ENCODE measurements at regions not wholly inside any gene's neighbourhood (a gene's known extent, or its start where the extent isn't known, plus 50 kb on each side); places are given as distances from the start of the nearest gene placed in this dataset.

- no peak overlapping the region for H3K27ac ChIP-seq
- no peak overlapping the region for H3K4me3 ChIP-seq
- no peaks in the 10 kb centered on the region for H3K4me1 ChIP-seq
- H3K36me3 ChIP-seq (ENCODE audit: low read depth, missing control alignments), result no peaks in the 10 kb centered on the region
- H3K27me3 ChIP-seq, result no peaks in the 10 kb centered on the region
- intact Hi-C loops (cut with DNase I; ENCODE audit: low total_unique reads), result no loop called here
- no peaks in the 10 kb centered on the region for H3K9me3 ChIP-seq
- no peak for DNase-seq
- TF ChIP-seq POLR2A (IDR thresholded peaks at IDR 0.05) (no peak), CTCF (IDR thresholded peaks at IDR 0.05) (no peak)
These were observed 272.2 kb downstream of the SNX13 start for GRCh38 chr7:17668122-17668521.

GRCh38 chr7:17669204-17669603 is 271.1 kb downstream of the SNX13 start:
- no peaks in the 10 kb centered on the region for H3K27me3 ChIP-seq
- DNase-seq, result no peak
- H3K36me3 ChIP-seq (ENCODE audit: low read depth, missing control alignments), result no peaks in the 10 kb centered on the region
- no peaks in the 10 kb centered on the region for H3K9me3 ChIP-seq
- intact Hi-C loops (cut with DNase I; ENCODE audit: low total_unique reads), result no loop called here
- H3K4me1 ChIP-seq, result no peaks in the 10 kb centered on the region
- WGBS, 2 donors, result 73 to 92% methylated on average over 4 of the region's 4 CpGs
- no peak overlapping the region for H3K27ac ChIP-seq
- TF ChIP-seq CTCF (IDR thresholded peaks at IDR 0.05) (no peak), POLR2A (IDR thresholded peaks at IDR 0.05) (no peak)
- no peak overlapping the region for H3K4me3 ChIP-seq

- no peak for TF ChIP-seq CTCF (IDR thresholded peaks at IDR 0.05)
- TF ChIP-seq POLR2A (IDR thresholded peaks at IDR 0.05), result no peak
- 38 to 62% methylated on average over 2 of the region's 2 CpGs for WGBS, 2 donors
- intact Hi-C loops (cut with DNase I; ENCODE audit: low total_unique reads), result no loop called here
- DNase-seq, result peak; percentile 67
- Histone ChIP-seq H3K36me3 (ENCODE audit: low read depth, missing control alignments) (no peaks in the 10 kb centered on the region), H3K27ac (peak overlapping the region in 1 of 2 donors; percentile 3), H3K27me3 (no peaks in the 10 kb centered on the region), H3K4me3 (no peak overlapping the region), H3K9me3 (no peaks in the 10 kb centered on the region), H3K4me1 (no peaks in the 10 kb centered on the region)
These were observed 268.3 kb downstream of the SNX13 start for GRCh38 chr7:17671956-17672355.

GRCh38 chr7:17672783-17673182 is 267.5 kb downstream of the SNX13 start:
- H3K9me3 ChIP-seq, result no peaks in the 10 kb centered on the region
- intact Hi-C loops (cut with DNase I; ENCODE audit: low total_unique reads), result no loop called here
- H3K27me3 ChIP-seq, result no peaks in the 10 kb centered on the region
- H3K36me3 ChIP-seq (ENCODE audit: low read depth, missing control alignments), result no peaks in the 10 kb centered on the region
- no peaks in the 10 kb centered on the region for H3K4me1 ChIP-seq
- TF ChIP-seq POLR2A (IDR thresholded peaks at IDR 0.05), result no peak
- 94 to 95% methylated on average over 4 of the region's 4 CpGs for WGBS, 2 donors
- H3K27ac ChIP-seq, result no peak overlapping the region
- H3K4me3 ChIP-seq, result no peak overlapping the region
- no peak for DNase-seq

GRCh38 chr7:17674166-17674942 is 265.9 kb downstream of the SNX13 start:
- H3K36me3 ChIP-seq (ENCODE audit: low read depth, missing control alignments), result no peaks in the 10 kb centered on the region
- peaks cover under 1% of the 10 kb centered on the region for H3K4me1 ChIP-seq
- H3K27me3 ChIP-seq, result no peaks in the 10 kb centered on the region
- H3K27ac ChIP-seq, result no peak overlapping the region
- H3K9me3 ChIP-seq, result no peaks in the 10 kb centered on the region
- intact Hi-C loops (cut with DNase I; ENCODE audit: low total_unique reads), result no loop called here
- WGBS, 2 donors, result 71 to 86% methylated on average over 8 of the region's 8 CpGs
- no peak for DNase-seq
- H3K4me3 ChIP-seq, result no peak overlapping the region
- TF ChIP-seq CTCF (IDR thresholded peaks at IDR 0.05) (no peak), POLR2A (IDR thresholded peaks at IDR 0.05) (no peak)
